PC-9 (cell line): ENCODE measurements at regions not wholly inside any gene's neighbourhood (a gene's known extent, or its start where the extent isn't known, plus 50 kb on each side); places are given as distances from the start of the nearest gene placed in this dataset.

ENCODE experiments used
- BruUV-seq: library from RNA; stranded (reverse); fragments of 400-500 nt; replicated peaks from 2 replicates; lab custom pipeline; 2021; lab: Mats Ljungman, UMichigan
- CTCF ChIA-PET: fragments of 300-600 bp; sonication (Branson Sonifier 250); formaldehyde crosslinking; loops from one replicate; lab custom pipeline; 2022; ENCODE audit warnings: antibody characterized with exemption; lab: Charles Lee
- POLR2A ChIA-PET: fragments of 300-600 bp; sonication (Branson Sonifier 250); formaldehyde crosslinking; loops from one replicate; lab custom pipeline; 2022; ENCODE audit warnings: antibody characterized with exemption; ENCODE audit not compliant: unreplicated experiment; lab: Charles Lee
- DNase-seq, 2 experiments: peaks; one replicate each; pipeline versions ENCODE4 v3.0.0 to v3.0.0-alpha.2; 2015 to 2022; ENCODE audit warnings: mixed read lengths in 1 of 2
- H2AFZ ChIP-seq: fragments of 200-600 bp; sonication (generic); 2 replicates; pipeline ENCODE4 v1.8.1; 2017; ENCODE audit warnings: antibody characterized with exemption
- H3F3A ChIP-seq: fragments of 200-600 bp; sonication (generic); 2 replicates; pipeline ENCODE4 v1.8.1; 2017; ENCODE audit warnings: antibody characterized with exemption, mild to moderate bottlenecking, low read depth; ENCODE audit not compliant: insufficient read depth
- H3K27ac ChIP-seq: fragments of 200-600 bp; sonication (generic); 2 replicates; pipeline ENCODE4 v1.6.1; 2016; ENCODE audit warnings: mixed run types
- H3K27me3 ChIP-seq: fragments of 200-600 bp; sonication (generic); 2 replicates; pipeline ENCODE4 v1.6.1; 2016; ENCODE audit warnings: low read depth, mixed run types; ENCODE audit not compliant: insufficient read depth
- H3K36me3 ChIP-seq: fragments of 200-600 bp; sonication (generic); 2 replicates; pipeline ENCODE4 v1.6.1; 2016; ENCODE audit warnings: low read depth, mixed run types
- H3K4me1 ChIP-seq: fragments of 200-600 bp; sonication (generic); replicated peaks from 2 replicates; pipeline ENCODE4 v1.6.1; 2016; ENCODE audit warnings: mixed run types; ENCODE audit not compliant: insufficient read depth
- H3K4me2 ChIP-seq: fragments of 200-600 bp; sonication (generic); 2 replicates; pipeline ENCODE4 v1.6.1; 2017; ENCODE audit warnings: mixed run types
- H3K4me3 ChIP-seq: fragments of 200-600 bp; sonication (generic); 2 replicates; pipeline ENCODE4 v1.6.1; 2016; ENCODE audit warnings: mixed run types
- H3K79me2 ChIP-seq: fragments of 200-600 bp; sonication (generic); 2 replicates; pipeline ENCODE4 v1.6.1; 2017; ENCODE audit warnings: low read depth, mixed run types
- H3K9me2 ChIP-seq: fragments of 200-600 bp; sonication (generic); 2 replicates; pipeline ENCODE4 v1.8.1; 2017; ENCODE audit warnings: mild to moderate bottlenecking; ENCODE audit not compliant: insufficient read depth
- H3K9me3 ChIP-seq: fragments of 200-600 bp; sonication (generic); 2 replicates; pipeline ENCODE4 v1.8.1; 2016; ENCODE audit warnings: low read depth; ENCODE audit not compliant: insufficient read depth
- H4K20me1 ChIP-seq: fragments of 200-600 bp; sonication (generic); 2 replicates; pipeline ENCODE4 v1.8.1; 2017; ENCODE audit not compliant: insufficient read depth
- EZH2 ChIP-seq: fragments of 200-600 bp; sonication (generic); IDR thresholded peaks from 2 replicates; pipeline ENCODE4 v1.8.0; 2017; ENCODE audit warnings: antibody characterized with exemption, low read depth
- intact Hi-C: fragments of 100-400 bp; cut with micrococcal nuclease; formaldehyde crosslinking; loops from one replicate; pipeline ENCODE4 v1.10.0; 2022; ENCODE audit not compliant: unreplicated experiment
- TF ChIP-seq, protein P1 (sequence below): fragments of 200-600 bp; sonication (generic); conservative IDR thresholded peaks from 2 replicates; pipeline ENCODE4 v1.6.1; 2017; ENCODE audit warnings: mixed run types, antibody characterized with exemption, mild to moderate bottlenecking, moderate library complexity

DNA sequence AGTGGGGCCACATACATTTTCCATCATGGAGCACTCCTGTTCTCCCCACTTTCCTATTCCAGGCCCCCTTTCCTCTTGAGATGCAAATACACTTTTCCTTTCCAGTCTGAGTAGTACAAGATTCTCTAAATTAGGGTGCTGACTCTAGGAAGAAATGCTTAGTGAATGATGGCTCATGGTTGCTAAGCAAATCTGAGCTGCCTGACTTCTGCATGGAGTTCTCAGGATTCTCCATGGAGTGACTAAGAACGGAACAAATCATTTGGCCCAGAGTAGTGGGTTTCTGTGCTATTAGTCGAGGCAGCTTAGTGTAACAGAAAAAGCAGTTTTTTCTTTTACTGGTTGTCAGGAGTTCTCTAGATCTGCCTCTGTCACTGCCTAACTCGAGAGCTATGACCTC is 65.4 kb upstream of the NTM start:
- H3K4me1 ChIP-seq = no peaks in the 10 kb centered on the region
- H3K36me3 ChIP-seq = no peaks in the 10 kb centered on the region
- no peaks in the 10 kb centered on the region for H3K79me2 ChIP-seq
- H3K4me2 ChIP-seq = no peak overlapping the region
- no peaks in the 10 kb centered on the region for H3K9me2 ChIP-seq
- no peak overlapping the region for H2AFZ ChIP-seq
- BruUV-seq = no TSS peak
- DNase-seq = no peak
- POLR2A ChIA-PET = interaction anchor here (0.6 kb wide), 1 partner anchor 118 kb away, joined by 4 read pairs; no protein-coding TSS in a partner anchor
- H3K4me3 ChIP-seq = no peak overlapping the region
- H3K9me3 ChIP-seq = no peaks in the 10 kb centered on the region
- intact Hi-C loops = no loop called here
- no peaks in the 10 kb centered on the region for H4K20me1 ChIP-seq
- H3F3A ChIP-seq = no peaks in the 10 kb centered on the region
- no peak for TF ChIP-seq EZH2
- TF ChIP-seq, protein P1, sequence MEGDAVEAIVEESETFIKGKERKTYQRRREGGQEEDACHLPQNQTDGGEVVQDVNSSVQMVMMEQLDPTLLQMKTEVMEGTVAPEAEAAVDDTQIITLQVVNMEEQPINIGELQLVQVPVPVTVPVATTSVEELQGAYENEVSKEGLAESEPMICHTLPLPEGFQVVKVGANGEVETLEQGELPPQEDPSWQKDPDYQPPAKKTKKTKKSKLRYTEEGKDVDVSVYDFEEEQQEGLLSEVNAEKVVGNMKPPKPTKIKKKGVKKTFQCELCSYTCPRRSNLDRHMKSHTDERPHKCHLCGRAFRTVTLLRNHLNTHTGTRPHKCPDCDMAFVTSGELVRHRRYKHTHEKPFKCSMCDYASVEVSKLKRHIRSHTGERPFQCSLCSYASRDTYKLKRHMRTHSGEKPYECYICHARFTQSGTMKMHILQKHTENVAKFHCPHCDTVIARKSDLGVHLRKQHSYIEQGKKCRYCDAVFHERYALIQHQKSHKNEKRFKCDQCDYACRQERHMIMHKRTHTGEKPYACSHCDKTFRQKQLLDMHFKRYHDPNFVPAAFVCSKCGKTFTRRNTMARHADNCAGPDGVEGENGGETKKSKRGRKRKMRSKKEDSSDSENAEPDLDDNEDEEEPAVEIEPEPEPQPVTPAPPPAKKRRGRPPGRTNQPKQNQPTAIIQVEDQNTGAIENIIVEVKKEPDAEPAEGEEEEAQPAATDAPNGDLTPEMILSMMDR = no peak
- peaks cover 26% of the 10 kb centered on the region; the same call in 1 of the 2 replicates for H3K27me3 ChIP-seq
- CTCF ChIA-PET = no interaction called here
- no peak overlapping the region for H3K27ac ChIP-seq

DNA sequence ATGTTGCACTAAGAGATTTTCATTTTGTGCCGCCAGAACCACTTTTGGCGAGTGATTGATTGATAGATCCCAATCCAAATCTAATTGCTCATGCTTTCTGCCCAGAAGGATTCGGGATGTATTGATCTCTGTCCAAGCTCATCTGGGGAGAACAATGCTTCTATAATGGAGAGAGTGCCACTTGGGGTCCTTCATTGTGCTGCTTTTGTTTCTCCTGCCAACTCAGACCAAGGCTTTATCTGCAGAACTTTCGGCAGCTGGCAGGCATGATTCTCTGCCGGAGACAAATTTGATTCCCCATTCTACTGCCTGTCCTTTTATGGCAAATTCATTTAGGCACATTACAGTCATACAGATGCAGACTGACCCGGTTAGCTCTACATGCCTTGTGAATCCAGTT is 62.9 kb upstream of the NTM start:
- Histone ChIP-seq H3K4me1 (no peaks in the 10 kb centered on the region), H3K4me2 (no peak overlapping the region), H3K79me2 (no peaks in the 10 kb centered on the region), H2AFZ (no peak overlapping the region), H3K9me3 (no peaks in the 10 kb centered on the region), H3K36me3 (no peaks in the 10 kb centered on the region), H3F3A (no peaks in the 10 kb centered on the region), H4K20me1 (no peaks in the 10 kb centered on the region), H3K27me3 (peaks cover 8% of the 10 kb centered on the region; the same call in 1 of the 2 replicates), H3K9me2 (no peaks in the 10 kb centered on the region), H3K27ac (no peak overlapping the region), H3K4me3 (no peak overlapping the region)
- ChIA-PET POLR2A (no interaction called here), CTCF (no interaction called here)
- intact Hi-C loops = no loop called here
- no peak for DNase-seq
- TF ChIP-seq, protein P1 = no peak
- TF ChIP-seq EZH2 = no peak
- no TSS peak for BruUV-seq

- Histone ChIP-seq H3K4me1 (no peaks in the 10 kb centered on the region), H3K27ac (no peak overlapping the region), H3K36me3 (no peaks in the 10 kb centered on the region), H3K79me2 (no peaks in the 10 kb centered on the region), H3K9me3 (no peaks in the 10 kb centered on the region), H3F3A (no peaks in the 10 kb centered on the region), H2AFZ (no peak overlapping the region), H3K27me3 (peaks cover 8% of the 10 kb centered on the region; the same call in 1 of the 2 replicates), H3K4me2 (no peak overlapping the region), H3K9me2 (no peaks in the 10 kb centered on the region), H3K4me3 (no peak overlapping the region), H4K20me1 (no peaks in the 10 kb centered on the region)
- no TSS peak for BruUV-seq
- CTCF ChIA-PET = no interaction called here
- no peak for DNase-seq
- intact Hi-C loops = no loop called here
- TF ChIP-seq, protein P1 = no peak
- no peak for TF ChIP-seq EZH2
- POLR2A ChIA-PET = no interaction called here
Observed at GRCh38 chr11:131309776-131310175, 60.6 kb upstream of the NTM start.
